SK-N-SH treated with all-trans-retinoic acid at 6 μM for 48 hours (cell line): ENCODE measurements at regions not wholly inside any gene's neighbourhood (a gene's known extent, or its start where the extent isn't known, plus 50 kb on each side); places are given as distances from the start of the nearest gene placed in this dataset.

Source experiments
- CSRNP3 ChIP-seq: fragments of 250-450 bp; sonication (Bioruptor Pico); IDR thresholded peaks from 2 replicates; pipeline ENCODE4 v1.5.1; 2021; ENCODE audit warnings: mild to moderate bottlenecking, moderate library complexity
- PATZ1 ChIP-seq: fragments of 250-450 bp; sonication (Bioruptor Pico); IDR thresholded peaks from 2 replicates; pipeline ENCODE4 v1.8.0; 2020; ENCODE audit warnings: mild to moderate bottlenecking, moderate library complexity, borderline replicate concordance
- ZC3H10 ChIP-seq: fragments of 250-450 bp; sonication (Bioruptor Pico); IDR thresholded peaks from 2 replicates; pipeline ENCODE4 v1.5.1; 2021; ENCODE audit warnings: mild to moderate bottlenecking, moderate library complexity
- ZNF8 ChIP-seq: fragments of 450-650 bp; formaldehyde crosslinking; IDR thresholded peaks from 2 replicates; pipeline ENCODE4 v1.5.0; 2020; ENCODE audit warnings: mild to moderate bottlenecking, moderate library complexity

GRCh38 chr9:1701113-1701512, 314.0 kb upstream of the SMARCA2 start:
- TF ChIP-seq PATZ1 (CRISPR knock-in tag) (no peak), ZNF8 (CRISPR knock-in tag) (no peak), ZC3H10 (CRISPR knock-in tag) (no peak), CSRNP3 (CRISPR knock-in tag) (no peak)
